Neural cell (in vitro differentiated cells): ENCODE measurements at regions not wholly inside any gene's neighbourhood (a gene's known extent, or its start where the extent isn't known, plus 50 kb on each side); places are given as distances from the start of the nearest gene placed in this dataset.

Source experiments
- H2AFZ ChIP-seq: fragments of 200-600, 300-800 bp; sonication (generic), shearing (Covaris generic); 2 replicates; pipeline ENCODE4 v1.6.0; 2014; ENCODE audit warnings: low read depth, mild to moderate bottlenecking, antibody characterized with exemption, low read length, moderate library complexity
- H3F3A ChIP-seq: fragments of 200-600 bp; shearing (Covaris generic); 2 replicates; pipeline ENCODE4 v1.6.1; 2016; ENCODE audit warnings: mild to moderate bottlenecking, moderate library complexity, mixed read lengths, antibody characterized with exemption, low read length; ENCODE audit not compliant: insufficient read depth, poor library complexity, severe bottlenecking
- H3K27ac ChIP-seq: fragments of 200-600, 300-800 bp; sonication (generic), shearing (Covaris generic); 2 replicates; pipeline ENCODE4 v1.5.1; 2014; ENCODE audit warnings: mild to moderate bottlenecking, low read length, moderate library complexity
- H3K27me3 ChIP-seq: fragments of 300-800, 200-600 bp; sonication (generic), shearing (Covaris generic); 2 replicates; pipeline ENCODE4 v1.6.0; 2014; ENCODE audit warnings: mild to moderate bottlenecking, low read depth, low read length, moderate library complexity; ENCODE audit not compliant: insufficient read depth
- H3K36me3 ChIP-seq: fragments of 300-800, 200-600 bp; sonication (generic), shearing (Covaris generic); 2 replicates; pipeline ENCODE4 v1.5.1; 2014; ENCODE audit warnings: mild to moderate bottlenecking, antibody characterized with exemption, low read length, moderate library complexity; ENCODE audit not compliant: insufficient read depth
- H3K4me2 ChIP-seq: fragments of 300-800, 200-600 bp; sonication (generic), shearing (Covaris generic); 2 replicates; pipeline ENCODE4 v1.6.0; 2014; ENCODE audit warnings: mild to moderate bottlenecking, low read length
- H3K4me3 ChIP-seq: fragments of 300-800, 200-600 bp; sonication (generic), shearing (Covaris generic); 2 replicates; pipeline ENCODE4 v1.5.1; 2014; ENCODE audit warnings: mild to moderate bottlenecking, low read length, moderate library complexity
- H3K79me2 ChIP-seq: fragments of 200-600 bp; shearing (Covaris generic); replicated peaks from 2 replicates; pipeline ENCODE4 v1.6.0; 2014; ENCODE audit warnings: mild to moderate bottlenecking, low read length, moderate library complexity; ENCODE audit not compliant: insufficient read depth
- H3K9ac ChIP-seq: fragments of 300-800, 200-600 bp; sonication (generic), shearing (Covaris generic); 2 replicates; pipeline ENCODE4 v1.6.1; 2016; ENCODE audit warnings: mild to moderate bottlenecking, low read length, mixed read lengths
- H3K9me2 ChIP-seq: fragments of 200-600 bp; shearing (Covaris generic); 2 replicates; pipeline ENCODE4 v1.6.1; 2016; ENCODE audit warnings: mild to moderate bottlenecking, low read length, mixed read lengths; ENCODE audit not compliant: insufficient read depth
- H3K9me3 ChIP-seq: fragments of 200-600, 300-800 bp; sonication (generic), shearing (Covaris generic); 2 replicates; pipeline ENCODE4 v1.6.1; 2016; ENCODE audit warnings: mild to moderate bottlenecking, mixed run types, low read length, moderate library complexity, mixed read lengths
- H4K20me1 ChIP-seq: fragments of 200-600 bp; shearing (Covaris generic); 2 replicates; pipeline ENCODE4 v1.6.1; 2016; ENCODE audit warnings: mild to moderate bottlenecking, mixed run types; ENCODE audit not compliant: insufficient read depth
- CTCF ChIP-seq: fragments of 450-650 bp; IDR thresholded peaks from 2 replicates; pipeline ENCODE4 v1.5.1; 2014; ENCODE audit warnings: antibody characterized with exemption, mild to moderate bottlenecking, moderate library complexity; ENCODE audit not compliant: poor library complexity, severe bottlenecking
- EP300 ChIP-seq: fragments of 450-650 bp; conservative IDR thresholded peaks from 2 replicates; pipeline ENCODE4 v1.6.1; 2014; ENCODE audit warnings: antibody characterized with exemption, mild to moderate bottlenecking, moderate library complexity; ENCODE audit not compliant: poor library complexity, severe bottlenecking
- EZH2 ChIP-seq: fragments of 200-600, 300-800 bp; shearing (Covaris generic), sonication (generic); IDR thresholded peaks from 2 replicates; pipeline ENCODE4 v1.6.1; 2014; ENCODE audit warnings: antibody characterized with exemption, low read length, borderline replicate concordance, mild to moderate bottlenecking; ENCODE audit not compliant: insufficient read depth, poor library complexity, severe bottlenecking
- MXI1 ChIP-seq: fragments of 450-650 bp; conservative IDR thresholded peaks from 2 replicates; pipeline ENCODE4 v1.6.1; 2014; ENCODE audit warnings: antibody characterized with exemption, mild to moderate bottlenecking; ENCODE audit not compliant: poor library complexity, severe bottlenecking
- POLR2AphosphoS5 ChIP-seq: IDR thresholded peaks from 2 replicates; pipeline ENCODE4 v1.6.1; 2012
- RAD21 ChIP-seq: fragments of 450-650 bp; conservative IDR thresholded peaks from 2 replicates; pipeline ENCODE4 v1.6.1; 2014; ENCODE audit warnings: antibody characterized with exemption, mild to moderate bottlenecking, moderate library complexity
- REST ChIP-seq: IDR thresholded peaks from 2 replicates; pipeline ENCODE4 v1.6.1; 2012; ENCODE audit warnings: borderline replicate concordance
- SMC3 ChIP-seq: fragments of 450-650 bp; conservative IDR thresholded peaks from 2 replicates; pipeline ENCODE4 v1.6.1; 2014; ENCODE audit warnings: antibody characterized with exemption, mild to moderate bottlenecking, moderate library complexity; ENCODE audit not compliant: poor library complexity
- TAF1 ChIP-seq: IDR thresholded peaks from 2 replicates; pipeline ENCODE4 v1.6.1; 2012; ENCODE audit warnings: low read depth

GRCh38 chr2:138213624-138214023 is 249.4 kb downstream of the HNMT start:
- no peak for TF ChIP-seq TAF1
- no peak for TF ChIP-seq MXI1
- no peak for TF ChIP-seq REST
- TF ChIP-seq EP300 = no peak
- no peak for TF ChIP-seq CTCF
- TF ChIP-seq POLR2AphosphoS5 = no peak
- no peak for TF ChIP-seq RAD21
- no peak for TF ChIP-seq SMC3
- TF ChIP-seq EZH2 = no peak
- Histone ChIP-seq H3K4me3 (no peak overlapping the region), H3K27me3 (no peaks in the 10 kb centered on the region), H3K4me2 (no peak overlapping the region), H3K9me2 (no peaks in the 10 kb centered on the region), H3K27ac (no peak overlapping the region), H3K9me3 (no peaks in the 10 kb centered on the region), H3K79me2 (no peaks in the 10 kb centered on the region), H4K20me1 (no peaks in the 10 kb centered on the region), H2AFZ (no peak overlapping the region), H3F3A (no peaks in the 10 kb centered on the region), H3K9ac (no peak overlapping the region), H3K36me3 (no peaks in the 10 kb centered on the region)

- no peak overlapping the region for H3K9ac ChIP-seq
- H3K9me3 ChIP-seq = no peaks in the 10 kb centered on the region
- H2AFZ ChIP-seq = no peak overlapping the region
- H3K9me2 ChIP-seq = no peaks in the 10 kb centered on the region
- H3K36me3 ChIP-seq = no peaks in the 10 kb centered on the region
- H3K4me3 ChIP-seq = no peak overlapping the region
- no peaks in the 10 kb centered on the region for H3K79me2 ChIP-seq
- no peak overlapping the region for H3K27ac ChIP-seq
- no peak overlapping the region for H3K4me2 ChIP-seq
- H3K27me3 ChIP-seq = no peaks in the 10 kb centered on the region
- no peaks in the 10 kb centered on the region for H3F3A ChIP-seq
- no peaks in the 10 kb centered on the region for H4K20me1 ChIP-seq
- TF ChIP-seq POLR2AphosphoS5 (no peak), CTCF (no peak), MXI1 (no peak), REST (no peak), TAF1 (no peak)
Observed at GRCh38 chr2:138215958-138216357, 251.7 kb downstream of the HNMT start.
